IMR-90 (cell line): ENCODE measurements at regions not wholly inside any gene's neighbourhood (a gene's known extent, or its start where the extent isn't known, plus 50 kb on each side); places are given as distances from the start of the nearest gene placed in this dataset.

Experiments
- ATAC-seq: fragments of 200-7000 bp; cut with Tn5 transposase; 2 replicates; pipeline ENCODE4 v1.9.1; 2020; ENCODE audit warnings: low read depth, mild to moderate bottlenecking, moderate library complexity
- BruUV-seq: library from RNA; stranded (reverse); fragments of 400-500 nt; replicated peaks from 2 replicates; lab custom pipeline; 2021; lab: Mats Ljungman, UMichigan
- CTCF ChIA-PET: fragments of 300-600 bp; formaldehyde crosslinking; extraction: SDS; loops from one replicate; lab custom pipeline; 2021; ENCODE audit warnings: antibody characterized with exemption; lab: Yijun Ruan, JAX
- POLR2A ChIA-PET: fragments of 300-600 bp; sonication (Branson Sonifier 250); formaldehyde crosslinking; loops from one replicate; lab custom pipeline; 2022; ENCODE audit warnings: antibody characterized with exemption; ENCODE audit not compliant: unreplicated experiment; lab: Charles Lee
- DNase-seq: peaks from one replicate; pipeline ENCODE4 v3.0.0; 2013
- H2AFZ ChIP-seq: replicated peaks from 2 replicates; pipeline ENCODE3; 2013; ENCODE audit warnings: low read length, mild to moderate bottlenecking; ENCODE audit not compliant: poor library complexity
- H2AK5ac ChIP-seq: 2 replicates; pipeline ENCODE4 v1.6.1; 2013; ENCODE audit warnings: low read depth, low read length, inconsistent platforms
- H2AK9ac ChIP-seq: replicated peaks from 2 replicates; pipeline ENCODE3; 2013; ENCODE audit warnings: mild to moderate bottlenecking, low read depth, low read length, moderate library complexity; ENCODE audit not compliant: poor library complexity
- H2BK120ac ChIP-seq: 2 replicates; pipeline ENCODE4 v1.6.1; 2013; ENCODE audit warnings: low read depth, low read length, inconsistent platforms
- H2BK15ac ChIP-seq: 3 replicates; pipeline ENCODE4 v1.6.1; 2013; ENCODE audit warnings: low read depth, low read length, inconsistent platforms
- H2BK20ac ChIP-seq: 2 replicates; pipeline ENCODE4 v1.6.1; 2013; ENCODE audit warnings: low read depth, mild to moderate bottlenecking, inconsistent platforms, low read length, moderate library complexity
- H2BK5ac ChIP-seq: 2 replicates; pipeline ENCODE4 v1.6.1; 2013; ENCODE audit warnings: mild to moderate bottlenecking, low read depth, low read length, inconsistent platforms; ENCODE audit not compliant: poor library complexity, severe bottlenecking
- H3K14ac ChIP-seq: replicated peaks from 2 replicates; pipeline ENCODE4 v1.6.1; 2013; ENCODE audit warnings: low read depth, low read length, inconsistent platforms
- H3K18ac ChIP-seq: 2 replicates; pipeline ENCODE4 v1.6.1; 2013; ENCODE audit warnings: low read depth, low read length, control low read depth
- H3K23ac ChIP-seq: 2 replicates; pipeline ENCODE4 v1.6.1; 2013; ENCODE audit warnings: low read depth, low read length, inconsistent platforms
- H3K27ac ChIP-seq: 2 replicates; pipeline ENCODE4 v1.5.1; 2013; ENCODE audit warnings: mild to moderate bottlenecking, control low read depth, low read length; ENCODE audit not compliant: insufficient read depth
- H3K27me3 ChIP-seq: 2 replicates; pipeline ENCODE4 v1.6.1; 2013; ENCODE audit warnings: low read length; ENCODE audit not compliant: control insufficient read depth, insufficient read depth
- H3K36me3 ChIP-seq: 2 replicates; pipeline ENCODE4 v1.6.1; 2013; ENCODE audit warnings: low read length, mixed read lengths; ENCODE audit not compliant: control insufficient read depth, insufficient read depth
- H3K4ac ChIP-seq: 2 replicates; pipeline ENCODE4 v1.6.1; 2013; ENCODE audit warnings: low read depth, low read length, inconsistent platforms
- H3K4me1 ChIP-seq: 2 replicates; pipeline ENCODE4 v1.6.1; 2013; ENCODE audit warnings: low read length, mixed read lengths; ENCODE audit not compliant: control insufficient read depth, insufficient read depth
- H3K4me2 ChIP-seq: 2 replicates; pipeline ENCODE4 v1.6.1; 2013; ENCODE audit warnings: low read depth, mild to moderate bottlenecking, control low read depth, low read length, moderate library complexity
- H3K4me3 ChIP-seq: 2 replicates; pipeline ENCODE4 v1.5.1; 2013; ENCODE audit warnings: low read depth, mild to moderate bottlenecking, control low read depth, low read length, moderate library complexity; ENCODE audit not compliant: insufficient read depth
- H3K56ac ChIP-seq: 2 replicates; pipeline ENCODE4 v1.6.1; 2013; ENCODE audit warnings: low read length, inconsistent platforms; ENCODE audit not compliant: insufficient read depth; ENCODE audit errors: extremely low read depth
- H3K79me1 ChIP-seq, 2 experiments: 2 replicates each; pipeline ENCODE4 v1.6.1; 2013; ENCODE audit warnings: low read length in 2 of 2, inconsistent platforms in 1 of 2, low read depth in 1 of 2
- H3K9ac ChIP-seq: 2 replicates; pipeline ENCODE4 v1.6.1; 2013; ENCODE audit warnings: low read depth, low read length, control low read depth
- H3K9me1 ChIP-seq: 2 replicates; pipeline ENCODE4 v1.6.1; 2013; ENCODE audit warnings: low read length, inconsistent platforms; ENCODE audit not compliant: insufficient read depth
- H3K9me3 ChIP-seq: 2 replicates; pipeline ENCODE4 v1.6.1; 2013; ENCODE audit warnings: low read length; ENCODE audit not compliant: control insufficient read depth, insufficient read depth
- H4K20me1 ChIP-seq: 2 replicates; pipeline ENCODE4 v1.6.1; 2013; ENCODE audit warnings: low read length, inconsistent platforms; ENCODE audit not compliant: insufficient read depth
- H4K5ac ChIP-seq: 2 replicates; pipeline ENCODE4 v1.6.1; 2013; ENCODE audit warnings: mild to moderate bottlenecking, low read depth, low read length, control low read depth
- H4K8ac ChIP-seq, 2 experiments: 2 replicates each; pipeline ENCODE4 v1.6.1; 2013; ENCODE audit warnings: low read depth in 2 of 2, low read length in 2 of 2, control low read depth in 1 of 2, inconsistent platforms in 1 of 2
- H4K91ac ChIP-seq: 2 replicates; pipeline ENCODE4 v1.6.1; 2013; ENCODE audit warnings: low read depth, low read length, inconsistent platforms; ENCODE audit not compliant: insufficient read depth
- BHLHE40 ChIP-seq: fragments of 150-350 bp; IDR thresholded peaks from 2 replicates; pipeline ENCODE4 v1.6.1; 2016; ENCODE audit warnings: mild to moderate bottlenecking, low read depth, low read length
- CEBPB ChIP-seq: IDR thresholded peaks from 2 replicates; pipeline ENCODE4 v1.6.1; 2012; ENCODE audit warnings: low read depth, low read length, improper control_type of control experiment
- CHD1 ChIP-seq: IDR thresholded peaks from 2 replicates; pipeline ENCODE4 v1.6.1; 2012; ENCODE audit warnings: low read depth, low read length, improper control_type of control experiment
- ELK1 ChIP-seq: fragments of 150-350 bp; IDR thresholded peaks from 2 replicates; pipeline ENCODE4 v1.6.1; 2016; ENCODE audit warnings: low read depth, mild to moderate bottlenecking, low read length, moderate library complexity, borderline replicate concordance
- FOS ChIP-seq: fragments of 150-350 bp; IDR thresholded peaks from 2 replicates; pipeline ENCODE4 v1.6.1; 2016; ENCODE audit warnings: low read depth, low read length
- MAFK ChIP-seq: IDR thresholded peaks from 2 replicates; pipeline ENCODE4 v1.6.1; 2012; ENCODE audit warnings: low read depth, low read length, improper control_type of control experiment
- MAZ ChIP-seq: IDR thresholded peaks from 2 replicates; pipeline ENCODE4 v1.6.1; 2012; ENCODE audit warnings: low read depth, mild to moderate bottlenecking, low read length, improper control_type of control experiment, moderate library complexity, borderline replicate concordance
- MXI1 ChIP-seq: IDR thresholded peaks from 2 replicates; pipeline ENCODE4 v1.6.1; 2012; ENCODE audit warnings: low read depth, mild to moderate bottlenecking, low read length, moderate library complexity, borderline replicate concordance
- NFE2L2 ChIP-seq: fragments of 150-350 bp; IDR thresholded peaks from 2 replicates; pipeline ENCODE4 v1.6.1; 2016; ENCODE audit warnings: low read depth, mild to moderate bottlenecking, low read length
- POLR2A ChIP-seq: IDR thresholded peaks from 2 replicates; pipeline ENCODE4 v1.6.1; 2012; ENCODE audit warnings: mild to moderate bottlenecking, low read depth, low read length
- RAD21 ChIP-seq: IDR thresholded peaks from 2 replicates; pipeline ENCODE4 v1.6.1; 2012; ENCODE audit warnings: low read length, improper control_type of control experiment
- RCOR1 ChIP-seq: IDR thresholded peaks from 2 replicates; pipeline ENCODE4 v1.6.1; 2012; ENCODE audit warnings: mild to moderate bottlenecking, low read length, improper control_type of control experiment; ENCODE audit not compliant: insufficient replicate concordance
- RFX5 ChIP-seq: IDR thresholded peaks from 2 replicates; pipeline ENCODE4 v1.8.0; 2012; ENCODE audit warnings: low read depth, mild to moderate bottlenecking, low read length, moderate library complexity
- SMC3 ChIP-seq: fragments of 150-350 bp; IDR thresholded peaks from 2 replicates; pipeline ENCODE4 v1.6.1; 2016; ENCODE audit warnings: low read depth, mild to moderate bottlenecking, antibody characterized with exemption, low read length, moderate library complexity
- USF2 ChIP-seq: fragments of 150-350 bp; IDR thresholded peaks from 2 replicates; pipeline ENCODE4 v1.6.1; 2017; ENCODE audit warnings: mild to moderate bottlenecking, antibody characterized with exemption, low read length, low read depth
- WGBS, 2 experiments: methylation state at CpG; one replicate each; pipeline versions ENCODE4 v1.1.5 to v1.1.7; 2013; ENCODE audit warnings: missing lambda C conversion rate in 2 of 2; ENCODE audit not compliant: insufficient read length in 1 of 2; ENCODE audit errors: extremely low coverage in 2 of 2; 5-methylcytosine and 5-hydroxymethylcytosine counted together
- dilution Hi-C: fragments of 300-500 bp; cut with HindIII; formaldehyde crosslinking; loops from one replicate; pipeline ENCODE4 v1.14.3; 2018; ENCODE audit warnings: low sequenced_read_pairs; ENCODE audit not compliant: unreplicated experiment
- in situ Hi-C: fragments of 300-500 bp; cut with MboI; formaldehyde crosslinking; loops from 3 replicates; pipeline ENCODE4 v1.14.3; 2019; ENCODE audit warnings: low sequenced_read_pairs, inconsistent platforms, mixed read lengths
- intact Hi-C: fragments of 100-400 bp; cut with micrococcal nuclease; formaldehyde crosslinking; loops from 2 replicates; pipeline ENCODE4 v1.10.0; 2022

DNA sequence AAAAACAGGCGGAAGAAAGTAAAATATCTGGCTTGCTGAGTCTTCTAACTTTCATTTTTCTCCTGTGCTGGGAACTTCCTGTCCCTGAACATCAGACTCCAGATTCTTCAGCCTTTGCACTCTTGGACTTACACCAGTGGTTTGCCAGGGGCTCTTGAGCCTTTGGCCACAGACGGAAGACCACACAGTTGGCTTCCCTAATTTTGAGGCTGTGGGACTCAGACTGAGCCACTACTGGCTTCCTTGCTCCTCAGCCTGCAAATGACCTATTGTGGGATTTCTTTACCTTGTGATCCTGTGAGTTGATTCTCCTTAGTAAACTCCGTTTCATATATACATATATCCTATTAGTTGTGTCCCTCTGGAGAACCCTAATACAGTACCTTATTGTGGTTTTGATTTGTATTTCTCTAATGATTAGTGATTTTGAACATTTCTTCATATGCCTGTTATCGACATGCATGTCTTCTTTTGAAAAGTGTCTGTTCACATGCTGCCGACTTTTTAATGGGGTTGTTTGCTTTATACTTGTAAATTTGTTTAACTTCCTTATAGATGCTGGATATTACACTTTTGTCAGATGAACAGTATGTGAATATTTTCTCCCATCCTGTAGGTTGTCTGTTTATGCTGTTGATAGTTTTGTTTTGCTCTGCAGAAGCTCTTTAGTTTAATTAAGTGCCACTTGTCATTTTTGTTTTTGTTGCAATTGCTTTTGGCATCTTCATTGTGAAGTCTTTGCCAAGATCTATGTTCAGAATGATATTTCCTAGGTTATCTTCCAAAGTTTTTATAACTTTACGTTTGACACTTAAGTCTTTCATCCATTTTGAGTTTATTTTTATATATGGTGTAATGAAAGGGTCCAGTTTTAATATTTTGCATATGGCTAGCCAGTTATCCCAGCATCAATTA is 348.8 kb upstream of the SETBP1 start:
- Histone ChIP-seq H3K27me3 (no peaks in the 10 kb centered on the region), H3K4me2 (no peak overlapping the region), H2BK20ac (no peak overlapping the region), H3K9me3 (no peaks in the 10 kb centered on the region), H3K23ac (no peak overlapping the region), H3K18ac (no peak overlapping the region), H4K5ac (no peak overlapping the region), H2AK9ac (no peak overlapping the region), H3K9me1 (no peaks in the 10 kb centered on the region), H3K56ac (no peak overlapping the region), H3K14ac (no peak overlapping the region), H2BK15ac (no peak overlapping the region), H2BK5ac (no peak overlapping the region), H2AFZ (no peak overlapping the region), H4K8ac (no peak overlapping the region), H3K79me1 (no peaks in the 10 kb centered on the region), H4K20me1 (no peaks in the 10 kb centered on the region), H2BK120ac (no peak overlapping the region), H3K4me1 (no peaks in the 10 kb centered on the region), H3K4ac (no peak overlapping the region), H3K9ac (no peak overlapping the region), H2AK5ac (no peak overlapping the region), H3K27ac (no peak overlapping the region), H3K4me3 (no peak overlapping the region), H3K36me3 (no peaks in the 10 kb centered on the region), H4K91ac (no peak overlapping the region)
- in situ Hi-C loops: loop anchor here (25.0 kb wide), 1 partner anchor 695 kb away; no protein-coding TSS in a partner anchor
- ATAC-seq (no peak), DNase-seq (no peak)
- dilution Hi-C loops: no loop called here
- BruUV-seq: no TSS peak
- ChIA-PET POLR2A (no interaction called here), CTCF (no interaction called here)
- WGBS, 2 experiments: 80% methylated on average over 1 of the region's 6 CpGs; no CpG with 5 or more reads in 1 of the 2 experiments
- intact Hi-C loops: no loop called here
- TF ChIP-seq CHD1: no peak
- no peak for TF ChIP-seq USF2
- no peak for TF ChIP-seq MAFK
- no peak for TF ChIP-seq MAZ
- no peak for TF ChIP-seq BHLHE40
- no peak for TF ChIP-seq RAD21
- TF ChIP-seq SMC3: no peak
- TF ChIP-seq RFX5: no peak
- no peak for TF ChIP-seq NFE2L2
- no peak for TF ChIP-seq ELK1
- TF ChIP-seq POLR2A: no peak
- TF ChIP-seq CEBPB: no peak
- TF ChIP-seq FOS: no peak
- TF ChIP-seq MXI1: no peak
- no peak for TF ChIP-seq RCOR1
